ENCODE measurements at regions not wholly inside any gene's neighbourhood (a gene's known extent, or its start where the extent isn't known, plus 50 kb on each side); places are given as distances from the start of the nearest gene placed in this dataset.
A peak's percentile ranks its signal among the peaks of the same experiment; 100 is the strongest.

- no peak overlapping the region for H3K27ac ChIP-seq
- H3K4me2 ChIP-seq, result no peak overlapping the region
- peaks cover 16% of the 10 kb centered on the region for H3K4me1 ChIP-seq (ENCODE audit: insufficient read depth)
- H3K27me3 ChIP-seq, result no peaks in the 10 kb centered on the region
- no peak overlapping the region for H3K4me3 ChIP-seq
- DNase-seq (ENCODE audit: low spot score), result no peak
- H2AFZ ChIP-seq, result no peak overlapping the region
- H3K36me3 ChIP-seq (replicated peaks; ENCODE audit: insufficient read depth, low read depth), result no peaks in the 10 kb centered on the region
- no peaks in the 10 kb centered on the region for H3K9me3 ChIP-seq (ENCODE audit: low read depth)
- TF ChIP-seq CTCF (IDR thresholded peaks at IDR 0.05; ENCODE audit: poor library complexity) (no peak), EZH2phosphoT487 (IDR thresholded peaks at IDR 0.05; ENCODE audit: low read depth, severe bottlenecking, unreplicated experiment) (no peak), EZH2 (IDR thresholded peaks at IDR 0.05; ENCODE audit: borderline replicate concordance) (no peak)
- H3K79me2 ChIP-seq, result no peaks in the 10 kb centered on the region
- no peaks in the 10 kb centered on the region for H3K9me2 ChIP-seq (replicated peaks; ENCODE audit: insufficient read depth)
- H4K20me1 ChIP-seq (ENCODE audit: insufficient read depth, poor library complexity, severe bottlenecking), result no peaks in the 10 kb centered on the region
- 83% methylated on average over 3 of the region's 3 CpGs for WGBS (ENCODE audit: low lambda C conversion rate, missing lambda C conversion rate)
These were observed 104.7 kb upstream of the COPS8 start for GRCh38 chr2:236980961-236981360.

- no peak overlapping the region for H3K4me2 ChIP-seq
- H3K9me2 ChIP-seq (replicated peaks; ENCODE audit: insufficient read depth), result no peaks in the 10 kb centered on the region
- no peak overlapping the region for H2AFZ ChIP-seq
- TF ChIP-seq EZH2 (IDR thresholded peaks at IDR 0.05; ENCODE audit: borderline replicate concordance) (no peak), CTCF (IDR thresholded peaks at IDR 0.05; ENCODE audit: poor library complexity) (no peak), EZH2phosphoT487 (IDR thresholded peaks at IDR 0.05; ENCODE audit: low read depth, severe bottlenecking, unreplicated experiment) (no peak)
- H3K27ac ChIP-seq, result no peak overlapping the region
- no peaks in the 10 kb centered on the region for H3K79me2 ChIP-seq
- 91% methylated on average over 4 of the region's 4 CpGs for WGBS (ENCODE audit: low lambda C conversion rate, missing lambda C conversion rate)
- H3K9me3 ChIP-seq (ENCODE audit: low read depth), result no peaks in the 10 kb centered on the region
- no peaks in the 10 kb centered on the region for H4K20me1 ChIP-seq (ENCODE audit: insufficient read depth, poor library complexity, severe bottlenecking)
- peaks cover 18% of the 10 kb centered on the region for H3K4me1 ChIP-seq (ENCODE audit: insufficient read depth)
- H3K4me3 ChIP-seq, result no peak overlapping the region
- DNase-seq (ENCODE audit: low spot score), result no peak
- no peaks in the 10 kb centered on the region for H3K27me3 ChIP-seq
- H3K36me3 ChIP-seq (replicated peaks; ENCODE audit: insufficient read depth, low read depth), result no peaks in the 10 kb centered on the region
These were observed 103.8 kb upstream of the COPS8 start for GRCh38 chr2:236981701-236982485.

- DNase-seq (ENCODE audit: low spot score), result no peak
- no peak overlapping the region for H3K4me3 ChIP-seq
- H3K27ac ChIP-seq, result peak overlapping the region; percentile 70
- no peak overlapping the region for H3K4me2 ChIP-seq
- no peak overlapping the region for H2AFZ ChIP-seq
- no peaks in the 10 kb centered on the region for H3K79me2 ChIP-seq
- 88% methylated on average over 3 of the region's 3 CpGs for WGBS (ENCODE audit: low lambda C conversion rate, missing lambda C conversion rate)
- no peaks in the 10 kb centered on the region for H4K20me1 ChIP-seq (ENCODE audit: insufficient read depth, poor library complexity, severe bottlenecking)
- H3K27me3 ChIP-seq, result no peaks in the 10 kb centered on the region
- no peaks in the 10 kb centered on the region for H3K9me3 ChIP-seq (ENCODE audit: low read depth)
- TF ChIP-seq EZH2 (IDR thresholded peaks at IDR 0.05; ENCODE audit: borderline replicate concordance) (no peak), EZH2phosphoT487 (IDR thresholded peaks at IDR 0.05; ENCODE audit: low read depth, severe bottlenecking, unreplicated experiment) (no peak), CTCF (IDR thresholded peaks at IDR 0.05; ENCODE audit: poor library complexity) (no peak)
- H3K9me2 ChIP-seq (replicated peaks; ENCODE audit: insufficient read depth), result no peaks in the 10 kb centered on the region
- no peaks in the 10 kb centered on the region for H3K36me3 ChIP-seq (replicated peaks; ENCODE audit: insufficient read depth, low read depth)
- peaks cover 13% of the 10 kb centered on the region for H3K4me1 ChIP-seq (ENCODE audit: insufficient read depth)
These were observed 102.8 kb upstream of the COPS8 start for GRCh38 chr2:236982693-236983455.
